HG02852 (cell line): ENCODE measurements at regions not wholly inside any gene's neighbourhood (a gene's known extent, or its start where the extent isn't known, plus 50 kb on each side); places are given as distances from the start of the nearest gene placed in this dataset.
"Not testable (repeated sequence)": the region's sequence is repeated elsewhere in the genome, so short reads cannot be mapped to it uniquely, and the experiment has no call there.

ENCODE experiments used
- ATAC-seq: cut with Tn5 transposase; IDR thresholded peaks from one replicate; pipeline ENCODE4 v1.9.1; 2021; ENCODE audit warnings: mild to moderate bottlenecking, moderate library complexity; ENCODE audit not compliant: unreplicated experiment

GRCh38 chr5:8831251-8831650 lies 714.6 kb downstream of the SEMA5A start:
- no peak for ATAC-seq

- ATAC-seq: no peak
Measured at GRCh38 chr5:8831854-8832253, 714.0 kb downstream of the SEMA5A start.

GRCh38 chr5:8839361-8840055 lies 706.4 kb downstream of the SEMA5A start:
- ATAC-seq: no peak

GRCh38 chr5:8840237-8840636 lies 705.6 kb downstream of the SEMA5A start:
- ATAC-seq: no peak

GRCh38 chr5:8840746-8841145 lies 705.1 kb downstream of the SEMA5A start:
- ATAC-seq: not testable (repeated sequence)

GRCh38 chr5:8842971-8843551 lies 702.8 kb downstream of the SEMA5A start:
- ATAC-seq: no peak

GRCh38 chr5:8843771-8844170 lies 702.1 kb downstream of the SEMA5A start:
- no peak for ATAC-seq

- no peak for ATAC-seq
Measured at GRCh38 chr5:8844206-8844605, 701.7 kb downstream of the SEMA5A start.

- no peak for ATAC-seq
Measured at GRCh38 chr5:8844847-8845246, 701.0 kb downstream of the SEMA5A start.

GRCh38 chr5:8845296-8845695 lies 700.6 kb downstream of the SEMA5A start:
- no peak for ATAC-seq

GRCh38 chr5:8848366-8848765 lies 697.5 kb downstream of the SEMA5A start:
- no peak for ATAC-seq

GRCh38 chr5:8848997-8849594 lies 696.8 kb downstream of the SEMA5A start:
- ATAC-seq: no peak

GRCh38 chr5:8851101-8851500 lies 694.8 kb downstream of the SEMA5A start:
- no peak for ATAC-seq

- ATAC-seq: no peak
Measured at GRCh38 chr5:8857051-8857450, 688.8 kb downstream of the SEMA5A start.

- no peak for ATAC-seq
Measured at GRCh38 chr5:8861764-8862163, 684.1 kb downstream of the SEMA5A start.

- ATAC-seq: no peak
Measured at GRCh38 chr5:8864053-8864452, 681.8 kb downstream of the SEMA5A start.

GRCh38 chr5:8865266-8865665 lies 680.6 kb downstream of the SEMA5A start:
- no peak for ATAC-seq

GRCh38 chr5:8865686-8866374 lies 680.0 kb downstream of the SEMA5A start:
- ATAC-seq: no peak

GRCh38 chr5:8868283-8868682 lies 677.6 kb downstream of the SEMA5A start:
- no peak for ATAC-seq

- ATAC-seq: no peak
Measured at GRCh38 chr5:8869932-8870331, 675.9 kb downstream of the SEMA5A start.

GRCh38 chr5:8870349-8870958 lies 675.4 kb downstream of the SEMA5A start:
- no peak for ATAC-seq
